Type B pancreatic cell (in vitro differentiated cells): ENCODE measurements at regions not wholly inside any gene's neighbourhood (a gene's known extent, or its start where the extent isn't known, plus 50 kb on each side); places are given as distances from the start of the nearest gene placed in this dataset.
"Not testable (repeated sequence)": the region's sequence is repeated elsewhere in the genome, so short reads cannot be mapped to it uniquely, and the experiment has no call there.

Source experiments
- DNase-seq: peaks from one replicate; pipeline ENCODE4 v3.0.0; 2021; ENCODE audit warnings: mixed read lengths; ENCODE audit not compliant: unreplicated experiment; ENCODE audit errors: extremely low spot score
- H3K27ac Mint-ChIP-seq: 2 replicates; pipeline ENCODE4 v1.8.0; 2021; ENCODE audit warnings: mild to moderate bottlenecking, mixed read lengths
- H3K27me3 Mint-ChIP-seq: 2 replicates; pipeline ENCODE4 v1.8.0; 2021; ENCODE audit warnings: mixed read lengths
- H3K36me3 Mint-ChIP-seq: 2 replicates; pipeline ENCODE4 v1.8.0; 2021; ENCODE audit warnings: mixed read lengths
- H3K4me1 Mint-ChIP-seq: one replicate; pipeline ENCODE4 v1.8.0; 2021; ENCODE audit warnings: mixed read lengths; ENCODE audit not compliant: unreplicated experiment
- H3K4me3 Mint-ChIP-seq: 2 replicates; pipeline ENCODE4 v1.8.0; 2021; ENCODE audit warnings: mild to moderate bottlenecking, mixed read lengths
- H3K9me3 Mint-ChIP-seq: 2 replicates; pipeline ENCODE4 v1.8.0; 2021; ENCODE audit warnings: mixed read lengths
- TF ChIP-seq, protein P1 (sequence below): fragments of 200-600 bp; sonication (generic); conservative IDR thresholded peaks from 2 replicates; pipeline ENCODE4 v1.5.0; 2021; ENCODE audit warnings: antibody characterized with exemption, mild to moderate bottlenecking

DNA sequence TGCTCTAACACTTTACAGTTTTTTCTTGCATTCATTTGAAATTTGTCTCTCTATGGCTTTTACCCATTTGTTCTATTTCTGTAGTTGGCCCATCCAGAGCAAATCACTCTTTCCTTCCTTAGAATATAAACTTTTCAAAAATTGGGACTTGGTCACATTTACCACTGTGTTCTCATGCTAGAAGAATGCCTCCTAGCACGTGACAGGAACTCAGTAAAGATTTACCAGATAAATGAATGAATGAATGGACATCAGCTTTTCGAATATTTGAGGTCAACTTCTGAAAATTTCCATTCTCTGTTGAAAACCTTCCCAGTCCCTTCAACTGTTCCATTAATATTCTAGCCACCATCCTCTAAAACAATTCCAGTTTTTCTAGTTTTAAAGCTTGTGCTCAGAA, 294.5 kb downstream of the CD83 start:
- no peak for DNase-seq
- H3K4me1 Mint-ChIP-seq: peaks cover 9% of the 10 kb centered on the region
- H3K36me3 Mint-ChIP-seq: no peaks in the 10 kb centered on the region
- no peak overlapping the region for H3K27ac Mint-ChIP-seq
- H3K9me3 Mint-ChIP-seq: no peaks in the 10 kb centered on the region
- TF ChIP-seq, protein P1, sequence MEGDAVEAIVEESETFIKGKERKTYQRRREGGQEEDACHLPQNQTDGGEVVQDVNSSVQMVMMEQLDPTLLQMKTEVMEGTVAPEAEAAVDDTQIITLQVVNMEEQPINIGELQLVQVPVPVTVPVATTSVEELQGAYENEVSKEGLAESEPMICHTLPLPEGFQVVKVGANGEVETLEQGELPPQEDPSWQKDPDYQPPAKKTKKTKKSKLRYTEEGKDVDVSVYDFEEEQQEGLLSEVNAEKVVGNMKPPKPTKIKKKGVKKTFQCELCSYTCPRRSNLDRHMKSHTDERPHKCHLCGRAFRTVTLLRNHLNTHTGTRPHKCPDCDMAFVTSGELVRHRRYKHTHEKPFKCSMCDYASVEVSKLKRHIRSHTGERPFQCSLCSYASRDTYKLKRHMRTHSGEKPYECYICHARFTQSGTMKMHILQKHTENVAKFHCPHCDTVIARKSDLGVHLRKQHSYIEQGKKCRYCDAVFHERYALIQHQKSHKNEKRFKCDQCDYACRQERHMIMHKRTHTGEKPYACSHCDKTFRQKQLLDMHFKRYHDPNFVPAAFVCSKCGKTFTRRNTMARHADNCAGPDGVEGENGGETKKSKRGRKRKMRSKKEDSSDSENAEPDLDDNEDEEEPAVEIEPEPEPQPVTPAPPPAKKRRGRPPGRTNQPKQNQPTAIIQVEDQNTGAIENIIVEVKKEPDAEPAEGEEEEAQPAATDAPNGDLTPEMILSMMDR: no peak
- H3K27me3 Mint-ChIP-seq: no peaks in the 10 kb centered on the region
- H3K4me3 Mint-ChIP-seq: no peak overlapping the region

DNA sequence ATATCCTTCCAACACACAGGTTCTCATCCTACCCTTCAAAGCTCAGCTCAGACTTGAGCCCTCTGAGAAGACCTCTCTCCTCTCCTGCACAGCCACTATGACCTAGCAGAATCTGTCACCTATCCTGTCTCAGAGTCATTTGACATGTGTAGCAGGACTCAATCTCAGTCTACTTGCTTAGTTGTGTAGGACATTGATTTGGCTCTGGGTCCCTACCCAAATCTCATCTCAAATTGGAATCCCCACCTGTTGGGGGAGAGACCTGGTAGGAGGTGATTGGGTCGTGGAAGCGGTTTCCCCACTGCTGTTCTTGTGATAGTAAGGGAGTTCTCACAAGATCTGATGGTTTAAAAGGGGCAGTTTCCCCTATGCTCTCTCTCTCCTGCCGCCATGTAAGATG, 297.9 kb downstream of the CD83 start:
- no peaks in the 10 kb centered on the region for H3K27me3 Mint-ChIP-seq
- DNase-seq: no peak
- H3K4me1 Mint-ChIP-seq: peaks cover 6% of the 10 kb centered on the region
- peak overlapping the region; percentile 18 for H3K4me3 Mint-ChIP-seq
- TF ChIP-seq, protein P1: no peak
- no peaks in the 10 kb centered on the region for H3K36me3 Mint-ChIP-seq
- H3K9me3 Mint-ChIP-seq: no peaks in the 10 kb centered on the region
- H3K27ac Mint-ChIP-seq: no peak overlapping the region

DNA sequence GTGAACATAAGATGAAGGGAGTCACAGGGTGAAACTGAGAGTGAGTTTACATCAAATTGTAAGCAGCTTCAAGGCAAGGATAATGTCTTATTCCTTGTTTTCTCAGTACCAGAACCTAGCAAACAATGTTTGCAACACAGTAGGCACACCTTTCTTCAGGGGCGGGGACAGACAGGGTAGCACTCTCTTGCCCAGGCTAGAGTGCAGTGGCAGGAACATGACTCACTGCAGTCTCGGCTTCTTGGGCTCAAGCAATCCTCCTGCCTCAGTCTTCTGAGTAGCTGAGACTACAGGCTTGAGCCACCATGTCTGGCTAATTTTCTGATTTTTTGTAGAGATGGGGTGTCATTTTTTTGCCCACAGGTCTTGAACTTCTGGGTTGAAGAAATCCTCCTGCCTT, 299.8 kb downstream of the CD83 start:
- Mint-ChIP-seq H3K36me3 (no peaks in the 10 kb centered on the region), H3K27ac (no peak overlapping the region), H3K4me1 (peaks cover 6% of the 10 kb centered on the region), H3K9me3 (no peaks in the 10 kb centered on the region), H3K27me3 (no peaks in the 10 kb centered on the region), H3K4me3 (no peak overlapping the region)
- no peak for DNase-seq
- TF ChIP-seq, protein P1: no peak

DNA sequence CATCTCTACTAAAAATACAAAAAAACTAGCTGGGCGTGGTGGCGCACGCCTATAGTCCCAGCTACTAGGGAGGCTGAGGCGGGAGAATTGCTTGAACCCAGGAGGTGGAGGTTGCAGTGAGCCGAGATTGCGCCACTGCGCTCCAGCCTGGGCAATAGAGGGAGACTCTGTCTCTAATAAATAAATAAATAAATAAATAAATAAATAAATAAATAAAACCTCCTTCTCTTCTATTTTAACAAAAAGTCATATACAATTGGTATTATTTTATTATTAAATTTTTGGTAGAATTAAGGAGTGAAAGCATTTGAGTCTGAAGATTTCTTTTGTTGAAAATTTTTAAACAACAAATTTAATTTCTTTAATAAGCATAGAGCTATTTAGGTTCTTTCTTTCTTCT, 301.7 kb downstream of the CD83 start:
- not testable (repeated sequence) for H3K36me3 Mint-ChIP-seq, DNase-seq, H3K27ac Mint-ChIP-seq, H3K4me3 Mint-ChIP-seq, H3K9me3 Mint-ChIP-seq, H3K27me3 Mint-ChIP-seq
- peaks cover 14% of the 10 kb centered on the region for H3K4me1 Mint-ChIP-seq

DNA sequence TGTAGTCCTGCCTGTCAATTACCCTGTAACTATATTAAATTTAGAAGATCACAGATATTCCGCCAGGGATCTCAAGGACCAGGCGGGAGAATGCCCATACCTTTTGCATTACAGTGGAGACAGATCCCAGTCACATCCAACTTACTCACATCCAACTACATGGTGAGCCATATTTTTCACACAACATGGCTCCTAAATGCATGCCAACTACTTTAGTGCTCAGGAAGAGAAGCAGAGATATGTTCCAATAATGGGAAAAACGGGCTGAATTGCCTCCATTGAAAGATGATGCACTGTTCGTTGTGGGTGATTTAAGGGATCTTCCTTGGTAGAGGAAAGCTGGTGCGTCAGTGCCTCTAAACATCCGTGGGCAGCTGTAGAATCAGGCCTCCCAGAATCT, 304.5 kb downstream of the CD83 start:
- no peak for DNase-seq
- no peaks in the 10 kb centered on the region for H3K36me3 Mint-ChIP-seq
- TF ChIP-seq, protein P1: no peak
- no peak overlapping the region for H3K4me3 Mint-ChIP-seq
- peaks cover 3% of the 10 kb centered on the region for H3K9me3 Mint-ChIP-seq
- no peak overlapping the region for H3K27ac Mint-ChIP-seq
- peaks cover 11% of the 10 kb centered on the region for H3K4me1 Mint-ChIP-seq
- no peaks in the 10 kb centered on the region for H3K27me3 Mint-ChIP-seq

DNA sequence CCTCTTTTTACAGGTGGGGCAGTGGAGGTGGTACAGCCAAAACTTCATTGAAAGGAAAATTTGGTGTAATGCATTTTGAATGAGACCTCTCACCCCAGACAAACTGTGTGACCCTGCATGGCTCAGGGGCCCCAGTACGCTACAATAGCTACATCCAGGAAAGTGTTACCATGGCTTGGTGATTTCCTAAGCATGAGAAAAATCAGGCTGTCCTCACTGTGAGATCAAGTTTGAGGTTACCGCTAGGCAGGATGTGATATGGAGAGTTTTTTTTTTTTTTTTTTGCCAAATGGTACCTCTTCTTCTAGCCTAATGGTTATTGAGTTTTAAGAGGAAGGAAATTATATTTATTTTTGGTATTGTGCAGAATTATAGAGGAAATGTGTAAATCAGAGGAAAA, 305.3 kb downstream of the CD83 start:
- DNase-seq: no peak
- Mint-ChIP-seq H3K4me1 (peaks cover 8% of the 10 kb centered on the region), H3K27ac (no peak overlapping the region), H3K9me3 (peaks cover 3% of the 10 kb centered on the region), H3K36me3 (no peaks in the 10 kb centered on the region), H3K27me3 (no peaks in the 10 kb centered on the region), H3K4me3 (no peak overlapping the region)
- TF ChIP-seq, protein P1: no peak
